H1 (cell line): ENCODE measurements at regions not wholly inside any gene's neighbourhood (a gene's known extent, or its start where the extent isn't known, plus 50 kb on each side); places are given as distances from the start of the nearest gene placed in this dataset.
"Not testable (repeated sequence)": the region's sequence is repeated elsewhere in the genome, so short reads cannot be mapped to it uniquely, and the experiment has no call there.

Experiments used
- CTCF ChIA-PET: fragments of 300-600 bp; sonication (Branson Sonifier 250); formaldehyde crosslinking; loops from one replicate; lab custom pipeline; 2021; ENCODE audit not compliant: partially characterized antibody; lab: Charles Lee
- POLR2A ChIA-PET: fragments of 300-600 bp; sonication (Branson Sonifier 250); formaldehyde crosslinking; loops from one replicate; lab custom pipeline; 2021; ENCODE audit warnings: inconsistent platforms; ENCODE audit not compliant: partially characterized antibody; lab: Charles Lee
- DNase-seq, 2 experiments: peaks; one replicate each; pipeline versions ENCODE4 v3.0.0 to v3.0.0-alpha.2; 2010 to 2022; ENCODE audit warnings: low spot score in 2 of 2, low read depth in 1 of 2, mixed read lengths in 1 of 2
- FAIRE-seq: peaks from 2 replicates; lab custom pipeline; 2011; peaks lifted over from hg19 to GRCh38; lab: Jason Lieb, UNC
- H2AFZ ChIP-seq: 2 replicates; pipeline ENCODE4 v1.8.1; 2012; ENCODE audit warnings: low read length, inconsistent platforms
- H2AK5ac ChIP-seq: 2 replicates; pipeline ENCODE4 v1.6.1; 2013; ENCODE audit warnings: low read depth, low read length
- H2BK120ac ChIP-seq: replicated peaks from 2 replicates; pipeline ENCODE3; 2013; ENCODE audit warnings: low read depth, low read length, inconsistent platforms
- H2BK12ac ChIP-seq: 2 replicates; pipeline ENCODE4 v1.6.1; 2013; ENCODE audit warnings: low read depth, low read length
- H2BK15ac ChIP-seq: 2 replicates; pipeline ENCODE4 v1.6.1; 2013; ENCODE audit warnings: low read length
- H2BK20ac ChIP-seq: 2 replicates; pipeline ENCODE4 v1.6.1; 2013; ENCODE audit warnings: low read length
- H2BK5ac ChIP-seq: 2 replicates; pipeline ENCODE4 v1.6.1; 2013; ENCODE audit warnings: low read depth, low read length
- H3K14ac ChIP-seq: 2 replicates; pipeline ENCODE4 v1.6.1; 2013; ENCODE audit warnings: inconsistent platforms; ENCODE audit not compliant: insufficient read length
- H3K18ac ChIP-seq: 2 replicates; pipeline ENCODE4 v1.6.1; 2013; ENCODE audit warnings: low read length; ENCODE audit errors: extremely low read depth
- H3K23ac ChIP-seq: 2 replicates; pipeline ENCODE4 v1.6.1; 2013; ENCODE audit warnings: inconsistent platforms; ENCODE audit not compliant: insufficient read length
- H3K23me2 ChIP-seq: 2 replicates; pipeline ENCODE4 v1.6.1; 2013; ENCODE audit warnings: low read depth, low read length
- H3K27ac ChIP-seq: 2 replicates; pipeline ENCODE4 v1.6.1; 2011; ENCODE audit warnings: low read depth, low read length, inconsistent platforms
- H3K27me3 ChIP-seq, 4 experiments: replicated peaks in 1 of 4; 1 replicate in 1 of 4; 2 replicates in 3 of 4; pipeline versions ENCODE4 v1.6.1 to v1.8.1; 2011 to 2013; ENCODE audit warnings: low read length in 3 of 4, mild to moderate bottlenecking in 3 of 4, inconsistent platforms in 2 of 4, mixed read lengths in 2 of 4, moderate library complexity in 1 of 4; ENCODE audit not compliant: control insufficient read depth in 3 of 4, insufficient read depth in 3 of 4; ENCODE audit errors: extremely low read depth in 1 of 4
- H3K36me3 ChIP-seq, 4 experiments: 2 replicates each; pipeline versions ENCODE4 v1.6.1 to v1.8.1; 2011 to 2013; ENCODE audit warnings: mild to moderate bottlenecking in 4 of 4, low read length in 3 of 4, moderate library complexity in 2 of 4, control low read depth in 1 of 4, inconsistent platforms in 1 of 4; ENCODE audit not compliant: insufficient read depth in 4 of 4, control insufficient read depth in 2 of 4
- H3K4ac ChIP-seq: replicated peaks from 2 replicates; pipeline ENCODE3; 2013; ENCODE audit warnings: low read length, low read depth, mixed read lengths, inconsistent platforms; ENCODE audit not compliant: insufficient read length
- H3K4me1 ChIP-seq, 4 experiments: replicated peaks in 1 of 4; 1 replicate in 1 of 4; 2 replicates in 3 of 4; pipeline versions ENCODE4 v1.6.1 to v1.8.1; 2011 to 2013; ENCODE audit warnings: low read length in 3 of 4, inconsistent platforms in 2 of 4, mixed read lengths in 1 of 4; ENCODE audit not compliant: insufficient read depth in 4 of 4, control insufficient read depth in 3 of 4
- H3K4me2 ChIP-seq, 2 experiments: 2 replicates each; pipeline versions ENCODE4 v1.6.1 to v1.8.1; 2011 to 2013; ENCODE audit warnings: low read depth in 2 of 2, low read length in 2 of 2, control low read depth in 1 of 2, inconsistent platforms in 1 of 2, mild to moderate bottlenecking in 1 of 2; ENCODE audit not compliant: insufficient read depth in 1 of 2
- H3K4me3 ChIP-seq, 4 experiments: fragments of 200-600, 300-600 bp in 1 of 4; sonication (generic), shearing (Covaris generic), sonication (Bioruptor Twin) in 1 of 4; 2 replicates each; pipeline versions ENCODE4 v1.5.1 to v1.8.1; 2011 to 2016; ENCODE audit warnings: low read length in 4 of 4, low read depth in 3 of 4, control low read depth in 2 of 4, inconsistent platforms in 2 of 4, mild to moderate bottlenecking in 2 of 4, mixed read lengths in 1 of 4, moderate library complexity in 1 of 4; ENCODE audit not compliant: insufficient read depth in 2 of 4; ENCODE audit errors: extremely low read depth in 1 of 4
- H3K56ac ChIP-seq: replicated peaks from 2 replicates; pipeline ENCODE3; 2013; ENCODE audit warnings: low read depth, mild to moderate bottlenecking, mixed read lengths, low read length, inconsistent platforms; ENCODE audit not compliant: insufficient read length
- H3K79me1 ChIP-seq: 2 replicates; pipeline ENCODE4 v1.6.1; 2013; ENCODE audit warnings: low read depth, low read length, control low read depth
- H3K79me2 ChIP-seq, 2 experiments: 2 replicates each; pipeline versions ENCODE4 v1.6.1 to v1.8.1; 2012 to 2013; ENCODE audit warnings: low read length in 2 of 2, mild to moderate bottlenecking in 2 of 2, inconsistent platforms in 1 of 2; ENCODE audit not compliant: insufficient read depth in 2 of 2, control insufficient read depth in 1 of 2
- H3K9ac ChIP-seq, 4 experiments: replicated peaks in 1 of 4; 1 replicate in 1 of 4; 2 replicates in 3 of 4; pipeline versions ENCODE4 v1.6.1 to v1.8.1; 2011 to 2013; ENCODE audit warnings: low read depth in 3 of 4, low read length in 3 of 4, control low read depth in 2 of 4, mild to moderate bottlenecking in 2 of 4, moderate library complexity in 2 of 4, inconsistent platforms in 1 of 4; ENCODE audit errors: extremely low read depth in 1 of 4
- H3K9me3 ChIP-seq, 2 experiments: 2 replicates each; pipeline versions ENCODE4 v1.6.1 to v1.8.1; 2012 to 2013; ENCODE audit warnings: mild to moderate bottlenecking in 2 of 2, moderate library complexity in 2 of 2, control low read depth in 1 of 2, inconsistent platforms in 1 of 2, low read depth in 1 of 2, low read length in 1 of 2, mixed read lengths in 1 of 2; ENCODE audit not compliant: insufficient read depth in 2 of 2
- H4K20me1 ChIP-seq, 2 experiments: replicated peaks in 1 of 2; 2 replicates each; pipeline versions ENCODE3 to v1.8.1; 2011 to 2013; ENCODE audit warnings: inconsistent platforms in 2 of 2, low read length in 2 of 2, mild to moderate bottlenecking in 1 of 2; ENCODE audit not compliant: insufficient read depth in 2 of 2, control insufficient read depth in 1 of 2
- H4K5ac ChIP-seq: 2 replicates; pipeline ENCODE4 v1.6.1; 2013; ENCODE audit warnings: low read length, low read depth, mixed read lengths, inconsistent platforms; ENCODE audit not compliant: insufficient read length
- H4K8ac ChIP-seq: 2 replicates; pipeline ENCODE4 v1.8.0; 2013; ENCODE audit warnings: mild to moderate bottlenecking, moderate library complexity, low read length, inconsistent platforms; ENCODE audit not compliant: insufficient read depth; ENCODE audit errors: extremely low read depth
- H4K91ac ChIP-seq: replicated peaks from 2 replicates; pipeline ENCODE3; 2013; ENCODE audit warnings: low read length, mixed read lengths, inconsistent platforms; ENCODE audit not compliant: insufficient read length
- WGBS, 2 experiments: shearing (Covaris generic) in 1 of 2; methylation state at CpG; one replicate each; pipeline versions ENCODE4 v1.1.6 to v1.1.7; 2013 to 2015; ENCODE audit warnings: low lambda C conversion rate in 2 of 2, mixed read lengths in 2 of 2, inconsistent platforms in 1 of 2, low coverage in 1 of 2, missing lambda C conversion rate in 1 of 2; ENCODE audit not compliant: insufficient replicate concordance in 2 of 2, insufficient coverage in 1 of 2, insufficient read length in 1 of 2; ENCODE audit errors: extremely low coverage in 1 of 2, missing lambda C conversion rate in 1 of 2; 5-methylcytosine and 5-hydroxymethylcytosine counted together

DNA sequence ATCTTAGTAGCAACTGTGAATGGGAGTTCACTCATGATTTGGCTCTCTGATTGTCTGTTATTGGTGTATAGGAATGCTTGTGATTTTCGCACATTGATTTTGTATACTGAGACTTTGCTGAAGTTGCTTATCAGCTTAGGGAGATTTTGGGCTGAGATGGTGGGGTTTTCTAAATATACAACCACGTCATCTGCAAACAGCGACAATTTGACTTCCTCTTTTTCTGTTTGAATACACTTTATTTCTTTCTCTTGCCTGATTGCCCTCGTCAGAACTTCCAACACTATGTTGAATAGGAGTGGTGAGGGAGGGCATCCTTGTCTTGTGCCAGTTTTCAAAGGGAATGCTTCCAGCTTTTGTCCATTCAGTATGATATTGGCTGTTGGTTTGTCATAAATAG is 1883.1 kb upstream of the TENM3 start:
- H4K5ac ChIP-seq, H3K27ac ChIP-seq, H4K8ac ChIP-seq, H2BK20ac ChIP-seq, H3K4me3 ChIP-seq, H2AFZ ChIP-seq, H3K56ac ChIP-seq, H4K20me1 ChIP-seq, H3K4me2 ChIP-seq, FAIRE-seq, H3K4me1 ChIP-seq, H3K23ac ChIP-seq, H2BK15ac ChIP-seq, H3K27me3 ChIP-seq, POLR2A ChIA-PET, H2BK5ac ChIP-seq, H2BK120ac ChIP-seq, DNase-seq, H3K4ac ChIP-seq, H3K14ac ChIP-seq, H3K9ac ChIP-seq, H3K23me2 ChIP-seq, H2AK5ac ChIP-seq, H2BK12ac ChIP-seq, H3K36me3 ChIP-seq, H4K91ac ChIP-seq, H3K79me1 ChIP-seq, H3K79me2 ChIP-seq, H3K18ac ChIP-seq, H3K9me3 ChIP-seq: not testable (repeated sequence)
- WGBS, 2 experiments = 93% methylated on average over 4 of the region's 4 CpGs; no CpG with 5 or more reads in 1 of the 2 experiments
- CTCF ChIA-PET = interaction anchor here (0.7 to 1.0 kb wide), 2 partner anchors 9 to 1005 kb away, joined by 3 to 4 read pairs; no protein-coding TSS in a partner anchor
